ENCODE measurements at regions not wholly inside any gene's neighbourhood (a gene's known extent, or its start where the extent isn't known, plus 50 kb on each side); places are given as distances from the start of the nearest gene placed in this dataset.
"Not testable (repeated sequence)": the region's sequence is repeated elsewhere in the genome, so short reads cannot be mapped to it uniquely, and the experiment has no call there.

DNA sequence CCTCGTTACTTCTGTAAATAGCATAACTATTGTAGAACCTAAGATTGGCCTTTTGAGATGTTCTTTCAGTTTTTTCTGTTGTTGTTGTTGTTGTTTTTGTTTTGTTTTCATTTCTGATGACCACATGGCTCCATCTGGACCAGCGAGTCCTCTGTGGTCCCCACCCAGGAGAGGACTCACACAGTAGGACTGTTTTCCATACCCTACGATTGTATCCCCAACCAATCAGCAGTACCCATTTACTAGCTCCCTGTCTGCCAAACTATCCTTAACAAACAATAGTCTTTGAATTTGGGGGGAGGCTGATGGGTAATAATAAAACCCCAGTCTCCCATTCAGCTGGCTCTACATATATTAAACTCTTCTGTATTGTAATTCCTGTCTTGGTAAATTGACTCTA lies 329.5 kb downstream of the SEMA3D start:
- no peak overlapping the region for H3K4me3 ChIP-seq
- TF ChIP-seq, protein P1, sequence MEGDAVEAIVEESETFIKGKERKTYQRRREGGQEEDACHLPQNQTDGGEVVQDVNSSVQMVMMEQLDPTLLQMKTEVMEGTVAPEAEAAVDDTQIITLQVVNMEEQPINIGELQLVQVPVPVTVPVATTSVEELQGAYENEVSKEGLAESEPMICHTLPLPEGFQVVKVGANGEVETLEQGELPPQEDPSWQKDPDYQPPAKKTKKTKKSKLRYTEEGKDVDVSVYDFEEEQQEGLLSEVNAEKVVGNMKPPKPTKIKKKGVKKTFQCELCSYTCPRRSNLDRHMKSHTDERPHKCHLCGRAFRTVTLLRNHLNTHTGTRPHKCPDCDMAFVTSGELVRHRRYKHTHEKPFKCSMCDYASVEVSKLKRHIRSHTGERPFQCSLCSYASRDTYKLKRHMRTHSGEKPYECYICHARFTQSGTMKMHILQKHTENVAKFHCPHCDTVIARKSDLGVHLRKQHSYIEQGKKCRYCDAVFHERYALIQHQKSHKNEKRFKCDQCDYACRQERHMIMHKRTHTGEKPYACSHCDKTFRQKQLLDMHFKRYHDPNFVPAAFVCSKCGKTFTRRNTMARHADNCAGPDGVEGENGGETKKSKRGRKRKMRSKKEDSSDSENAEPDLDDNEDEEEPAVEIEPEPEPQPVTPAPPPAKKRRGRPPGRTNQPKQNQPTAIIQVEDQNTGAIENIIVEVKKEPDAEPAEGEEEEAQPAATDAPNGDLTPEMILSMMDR (IDR thresholded peaks at IDR 0.05), result no peak
- TF ChIP-seq POLR2A (IDR thresholded peaks at IDR 0.05), result no peak
- 87 to 92% (median 91%) methylated on average over 3 of the region's 3 CpGs for WGBS, 4 donors
- H3K9me3 ChIP-seq, result no peaks in the 10 kb centered on the region
- H3K27ac ChIP-seq, result no peak overlapping the region
- intact Hi-C loops (cut with DNase I), result no loop called here
- no peaks in the 10 kb centered on the region for H3K27me3 ChIP-seq
- ATAC-seq, result no peak
- no peaks in the 10 kb centered on the region for H3K36me3 ChIP-seq
- DNase-seq, result no peak
- H3K4me1 ChIP-seq, result no peaks in the 10 kb centered on the region

DNA sequence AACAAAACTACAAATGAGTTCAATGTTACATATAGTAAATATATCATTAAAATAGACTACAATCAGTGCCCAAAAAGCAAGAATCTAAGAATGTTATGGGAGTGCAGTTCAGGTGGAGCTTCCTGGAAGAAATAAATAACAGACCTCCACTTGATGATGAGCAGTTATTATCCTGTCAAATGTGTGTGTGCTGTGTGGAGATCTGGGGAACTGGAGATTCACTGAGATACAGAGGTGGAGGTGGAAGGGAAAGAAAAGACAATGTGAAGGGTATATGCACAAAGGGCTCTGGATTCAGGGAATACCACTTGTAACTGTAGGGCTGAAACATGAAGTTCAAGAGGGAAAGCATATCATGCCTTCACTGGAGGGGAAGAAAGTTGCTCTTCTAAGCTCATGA lies 331.1 kb downstream of the SEMA3D start:
- no peaks in the 10 kb centered on the region for H3K27me3 ChIP-seq
- no peak overlapping the region for H3K4me3 ChIP-seq
- no peaks in the 10 kb centered on the region for H3K36me3 ChIP-seq
- DNase-seq (no peak), ATAC-seq (no peak)
- H3K4me1 ChIP-seq, result no peaks in the 10 kb centered on the region
- no peaks in the 10 kb centered on the region for H3K9me3 ChIP-seq
- no peak overlapping the region for H3K27ac ChIP-seq
- TF ChIP-seq, protein P1 (IDR thresholded peaks at IDR 0.05), result no peak
- TF ChIP-seq POLR2A (IDR thresholded peaks at IDR 0.05), result no peak
- intact Hi-C loops (cut with DNase I), result no loop called here

DNA sequence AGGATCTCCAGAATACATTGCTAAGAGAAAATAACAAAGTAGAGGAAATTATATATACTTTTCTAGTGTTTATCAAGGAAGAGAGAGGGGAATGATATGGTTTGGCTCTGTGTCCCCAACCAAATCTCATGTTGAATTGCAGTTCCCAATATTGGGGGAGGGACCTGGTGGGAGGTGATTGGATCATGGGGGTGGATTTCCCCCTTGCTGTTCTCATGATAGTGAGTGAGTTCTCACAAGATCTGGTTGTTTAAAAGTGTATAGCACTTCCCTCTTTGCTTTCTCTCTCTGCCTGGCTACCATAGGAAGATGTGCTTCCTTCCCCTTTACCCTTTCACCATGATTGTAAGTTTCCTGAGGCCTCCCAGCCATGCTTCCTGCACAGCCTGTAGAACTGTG lies 337.9 kb downstream of the SEMA3D start:
- H3K27me3 ChIP-seq; H3K4me1 ChIP-seq; DNase-seq; H3K27ac ChIP-seq; H3K9me3 ChIP-seq; intact Hi-C loops (cut with DNase I); H3K4me3 ChIP-seq; H3K36me3 ChIP-seq; ATAC-seq: not testable (repeated sequence)

DNA sequence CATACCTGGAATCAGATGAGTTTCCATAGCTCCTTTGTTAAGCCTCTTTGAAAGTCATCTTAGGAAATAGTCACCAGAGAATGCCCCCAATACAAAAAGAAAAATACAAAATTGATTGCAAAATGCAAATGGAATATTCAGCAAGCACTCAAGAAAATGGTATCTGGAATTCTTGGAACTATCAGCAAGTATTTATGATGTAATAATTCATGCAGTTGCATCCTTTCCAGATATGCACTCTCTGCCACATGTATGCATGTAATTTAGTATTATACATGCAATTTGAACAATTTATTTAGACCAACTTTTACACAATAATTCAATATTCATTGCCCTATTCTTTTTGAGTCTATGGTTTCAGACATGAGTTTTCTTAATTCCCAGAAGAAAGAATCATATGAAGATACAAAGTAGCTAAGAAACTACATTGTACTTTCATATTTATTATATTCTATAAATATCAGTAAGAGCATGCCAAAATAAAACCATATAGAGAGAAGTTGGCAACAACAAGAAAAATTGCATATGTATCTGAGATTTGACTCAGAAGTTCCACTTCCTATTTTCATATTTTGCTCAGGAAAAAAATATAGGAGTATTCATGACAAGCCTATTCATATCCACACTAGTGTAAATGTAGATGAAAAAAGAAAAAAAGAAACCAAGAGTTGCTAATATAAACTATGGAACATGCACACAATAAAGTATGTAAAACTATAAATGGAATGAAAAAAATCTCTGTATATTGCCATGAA lies 338.5 kb downstream of the SEMA3D start:
- intact Hi-C loops (cut with DNase I), result no loop called here
- DNase-seq, result no peak

More for the DNA sequence above, 338.5 kb downstream of the SEMA3D start:
- Histone ChIP-seq H3K27ac (no peak overlapping the region), H3K27me3 (no peaks in the 10 kb centered on the region), H3K9me3 (no peaks in the 10 kb centered on the region), H3K4me3 (no peak overlapping the region), H3K4me1 (no peaks in the 10 kb centered on the region), H3K36me3 (no peaks in the 10 kb centered on the region)
- no peak for TF ChIP-seq POLR2A (IDR thresholded peaks at IDR 0.05)
- TF ChIP-seq, protein P1 (IDR thresholded peaks at IDR 0.05), result no peak
- no peak for ATAC-seq
